DMS53 treated with DMSO at 0.1 percent for 48 hours (cell line): ENCODE measurements at regions not wholly inside any gene's neighbourhood (a gene's known extent, or its start where the extent isn't known, plus 50 kb on each side); places are given as distances from the start of the nearest gene placed in this dataset.

Experiments
- DNase-seq: peaks from one replicate; lab custom pipeline; 2025; ENCODE audit not compliant: unreplicated experiment; lab: John Stamatoyannopoulos, UW

DNA sequence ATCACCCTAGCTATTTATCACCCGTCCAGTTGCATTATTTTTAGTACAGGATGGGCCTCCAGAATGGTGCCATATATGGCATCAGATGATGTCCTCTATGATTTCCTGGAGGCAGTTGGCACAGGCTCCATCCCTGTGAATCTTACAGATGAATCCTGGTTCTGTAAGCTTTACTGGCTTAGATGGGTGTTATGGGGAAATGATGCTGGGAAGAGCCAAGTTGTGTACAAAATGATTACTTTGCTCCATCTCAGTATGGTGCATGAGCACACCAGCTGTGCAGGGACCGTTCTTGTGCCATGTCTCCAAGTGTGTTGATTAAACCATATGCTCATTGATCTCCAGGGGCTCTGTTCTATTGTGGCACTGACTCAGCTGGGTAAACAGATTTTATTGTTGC, 755.7 kb downstream of the TLR4 start:
- DNase-seq: no peak

DNA sequence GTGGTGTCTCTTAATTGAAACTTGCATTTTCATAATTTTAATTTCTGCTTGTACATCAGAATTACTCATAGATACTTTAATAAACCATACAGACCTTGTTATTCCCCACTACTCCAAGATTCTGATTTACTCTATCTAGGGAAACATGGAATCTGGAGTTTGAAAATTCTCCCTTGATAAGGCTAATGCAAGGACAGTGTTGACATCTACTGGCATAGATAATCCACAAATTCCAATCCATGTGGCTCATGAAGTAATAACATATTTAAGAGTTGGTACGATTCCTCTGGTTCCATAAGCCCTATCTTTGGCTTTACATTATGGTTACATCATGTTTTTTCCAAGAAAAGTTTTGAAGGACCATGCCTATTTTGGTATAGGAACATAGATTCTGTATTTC, 759.2 kb downstream of the TLR4 start:
- no peak for DNase-seq

- DNase-seq: no peak
These were observed 769.3 kb downstream of the TLR4 start for GRCh38 chr9:118473521-118473920.

GRCh38 chr9:118478752-118479151, 774.5 kb downstream of the TLR4 start:
- DNase-seq: no peak

DNA sequence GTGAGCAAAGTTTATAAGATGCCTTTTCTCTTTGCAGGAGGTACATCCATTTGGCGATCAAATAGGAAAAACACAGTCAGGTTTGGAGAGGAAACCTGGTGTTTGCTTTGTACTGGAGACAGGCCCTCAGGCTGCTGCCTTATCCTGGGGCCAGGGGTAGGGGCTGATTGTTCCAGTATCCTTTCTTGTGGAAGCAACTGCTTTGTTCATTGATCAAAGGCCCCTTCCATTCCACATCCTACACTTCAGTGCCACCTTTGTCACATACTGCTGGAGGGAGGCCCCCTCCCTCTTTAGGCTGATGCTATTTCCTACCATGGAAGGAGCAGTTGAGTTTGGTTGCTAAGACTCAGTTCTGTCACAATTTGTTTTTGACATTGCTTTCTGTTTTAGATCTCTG, 778.1 kb downstream of the TLR4 start:
- DNase-seq: no peak

DNA sequence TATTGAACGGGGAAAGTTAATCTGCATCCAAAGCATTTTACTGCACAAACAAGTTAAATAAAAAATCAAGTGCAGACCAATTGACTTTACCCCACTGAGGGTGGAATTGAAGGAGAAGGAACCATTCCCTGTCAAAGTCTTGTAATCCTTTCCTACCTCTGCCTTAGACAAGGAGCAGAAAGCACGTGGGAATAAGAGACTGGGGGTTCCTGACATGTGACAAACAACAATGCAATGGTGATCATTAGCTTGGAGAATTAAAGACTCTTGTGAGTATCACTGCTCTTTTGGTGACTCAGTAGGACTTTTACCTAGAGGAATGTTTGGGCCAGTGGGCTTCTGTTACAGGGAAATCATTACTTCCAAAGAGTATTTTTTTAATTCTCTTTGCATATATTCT, 779.5 kb downstream of the TLR4 start:
- no peak for DNase-seq

GRCh38 chr9:118503236-118503635, 799.0 kb downstream of the TLR4 start:
- no peak for DNase-seq

GRCh38 chr9:118510711-118511110, 806.5 kb downstream of the TLR4 start:
- DNase-seq: no peak

- DNase-seq: no peak
These were observed 811.7 kb downstream of the TLR4 start for GRCh38 chr9:118515947-118516346.

DNA sequence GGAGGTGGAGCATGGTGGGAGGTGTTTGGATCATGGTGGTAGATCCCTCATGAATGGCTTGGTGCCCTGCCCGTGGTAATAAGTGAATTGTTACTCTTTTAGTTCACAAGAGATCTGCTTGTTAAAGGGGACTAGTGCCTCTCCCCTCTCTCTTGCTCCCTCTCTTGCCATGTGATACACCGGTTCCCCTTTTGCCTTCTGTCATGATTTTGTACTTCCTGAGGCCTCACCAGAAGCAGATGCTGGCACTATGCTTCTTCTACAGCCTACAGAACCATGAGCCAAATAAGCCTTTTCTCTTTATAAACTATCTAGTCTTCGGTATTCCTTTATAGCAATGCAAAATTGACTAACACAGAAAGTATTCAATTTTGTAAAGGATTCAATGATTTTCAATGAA, 817.1 kb downstream of the TLR4 start:
- no peak for DNase-seq

GRCh38 chr9:118522093-118523028, 818.2 kb downstream of the TLR4 start:
- DNase-seq: peak; percentile 29

GRCh38 chr9:118527261-118527660, 823.1 kb downstream of the TLR4 start:
- DNase-seq: no peak

- peak; percentile 26 for DNase-seq
These were observed 825.0 kb downstream of the TLR4 start for GRCh38 chr9:118529210-118529609.

GRCh38 chr9:118529624-118530214, 825.5 kb downstream of the TLR4 start:
- DNase-seq: no peak

- no peak for DNase-seq
These were observed 828.4 kb downstream of the TLR4 start for GRCh38 chr9:118532592-118532991.

- DNase-seq: no peak
These were observed 828.9 kb downstream of the TLR4 start for GRCh38 chr9:118533101-118533500.

DNA sequence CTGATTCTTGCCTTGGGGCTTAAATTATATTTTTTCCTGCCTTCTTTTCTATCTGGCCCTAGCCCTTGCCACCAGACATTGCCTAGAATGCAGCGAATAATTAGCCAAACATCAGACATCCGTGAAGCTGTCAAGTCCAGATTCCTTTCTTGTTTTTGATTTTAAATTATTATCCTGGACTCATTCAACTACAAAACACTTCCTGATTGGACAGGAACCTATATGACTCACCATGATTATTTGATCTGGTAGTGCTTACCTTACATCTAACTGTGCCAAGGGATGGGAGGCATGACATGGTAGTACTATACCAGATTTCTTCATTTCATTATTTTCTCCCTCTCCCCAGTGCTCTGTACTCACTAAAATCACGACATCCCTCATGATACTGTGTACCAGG, 829.6 kb downstream of the TLR4 start:
- DNase-seq: no peak

DNA sequence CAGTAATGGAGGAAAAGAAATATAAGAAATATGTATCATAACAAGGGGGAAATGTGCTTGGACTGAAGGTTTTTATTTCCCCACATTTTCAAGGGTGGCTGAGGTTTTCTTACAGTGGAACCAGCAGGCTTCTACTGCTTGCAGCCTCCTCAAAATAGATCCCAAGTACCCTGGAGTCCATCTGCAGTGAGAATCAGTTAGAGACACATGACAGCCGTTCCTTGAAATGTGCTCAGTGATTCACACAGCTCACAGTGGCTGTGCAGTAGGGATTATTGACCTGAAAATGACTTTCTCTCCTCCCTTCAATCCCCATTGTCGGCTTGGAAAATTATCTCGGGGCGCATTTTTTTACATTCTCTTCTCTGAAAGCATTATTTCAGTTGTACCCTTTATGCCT, 832.0 kb downstream of the TLR4 start:
- no peak for DNase-seq

DNA sequence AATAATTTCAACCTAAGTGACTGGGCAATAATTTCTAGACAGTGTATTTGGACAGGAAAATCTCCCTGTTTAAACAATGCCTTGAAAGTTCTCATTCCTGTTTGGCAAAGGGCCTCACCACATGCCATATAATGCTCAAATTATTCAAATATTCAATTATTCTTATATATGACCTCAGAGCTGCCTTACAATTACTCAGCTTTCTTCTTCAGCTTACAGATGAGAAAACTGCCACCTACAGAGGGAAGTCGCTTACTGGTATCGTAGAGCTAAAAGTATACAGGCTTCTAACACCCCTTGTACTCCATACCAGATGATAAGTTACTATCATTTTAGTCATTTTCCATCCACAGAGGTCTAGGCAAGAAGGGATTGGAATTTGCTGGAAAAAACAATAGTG, 830.3 kb downstream of the BRINP1 start:
- DNase-seq: no peak

- no peak for DNase-seq
These were observed 815.8 kb downstream of the BRINP1 start for GRCh38 chr9:118553465-118553864.

DNA sequence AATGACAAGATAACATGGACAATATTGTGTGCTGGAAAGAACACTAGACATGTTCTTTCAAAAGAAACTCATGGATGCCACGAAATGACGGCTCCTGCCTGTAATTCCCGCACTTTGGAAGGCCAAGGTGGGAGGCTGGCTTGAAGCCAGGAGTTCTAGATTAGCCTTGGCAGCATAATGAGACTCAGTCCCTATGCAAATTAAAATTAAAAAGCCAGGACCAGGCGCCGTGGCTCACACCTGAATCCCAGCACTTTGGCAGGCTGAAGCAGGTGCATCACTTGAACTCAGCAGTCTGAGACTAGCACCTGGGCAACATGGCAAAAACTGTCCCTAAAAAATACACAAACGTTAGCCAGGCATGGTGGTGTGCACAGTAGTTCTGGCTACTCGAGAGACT, 814.2 kb downstream of the BRINP1 start:
- DNase-seq: no peak

DNA sequence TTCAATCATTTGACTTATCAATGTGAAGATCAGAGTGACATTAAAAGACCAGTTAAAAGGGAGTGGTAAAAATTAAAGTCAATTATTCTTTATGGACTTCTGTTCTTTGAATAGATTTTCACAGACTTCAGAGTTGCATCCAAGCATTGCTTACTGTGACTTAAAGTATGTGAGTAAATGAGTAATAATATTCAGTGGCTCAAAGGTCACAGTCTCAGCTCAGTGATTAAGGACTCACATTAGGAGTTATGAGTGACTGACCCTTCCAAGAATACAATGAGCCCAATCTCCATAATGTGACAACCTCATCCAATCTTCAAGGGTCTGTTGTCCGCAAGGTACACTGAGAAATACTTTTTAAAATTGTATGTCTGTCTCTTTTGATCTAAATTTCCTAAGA, 811.2 kb downstream of the BRINP1 start:
- no peak for DNase-seq

DNA sequence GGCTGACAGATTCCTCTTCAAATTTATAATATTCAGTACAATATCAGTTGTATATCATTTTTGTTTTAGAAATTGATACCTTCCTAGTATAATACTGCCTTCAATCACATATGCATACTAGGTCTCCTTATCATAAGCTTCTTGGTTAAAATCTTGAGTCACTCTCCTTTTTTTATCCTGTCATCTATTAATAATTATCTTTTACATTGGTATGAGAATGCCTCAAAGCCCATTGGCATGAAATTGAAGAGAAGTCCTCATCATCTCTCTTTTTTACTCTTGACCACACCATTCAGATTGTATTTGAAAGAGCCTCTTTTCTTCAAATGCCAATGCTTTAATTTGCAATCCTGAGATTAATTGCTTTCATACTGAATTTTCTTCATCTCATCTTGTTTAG, 810.3 kb downstream of the BRINP1 start:
- no peak for DNase-seq
